ENCODE measurements at regions not wholly inside any gene's neighbourhood (a gene's known extent, or its start where the extent isn't known, plus 50 kb on each side); places are given as distances from the start of the nearest gene placed in this dataset.

DNA sequence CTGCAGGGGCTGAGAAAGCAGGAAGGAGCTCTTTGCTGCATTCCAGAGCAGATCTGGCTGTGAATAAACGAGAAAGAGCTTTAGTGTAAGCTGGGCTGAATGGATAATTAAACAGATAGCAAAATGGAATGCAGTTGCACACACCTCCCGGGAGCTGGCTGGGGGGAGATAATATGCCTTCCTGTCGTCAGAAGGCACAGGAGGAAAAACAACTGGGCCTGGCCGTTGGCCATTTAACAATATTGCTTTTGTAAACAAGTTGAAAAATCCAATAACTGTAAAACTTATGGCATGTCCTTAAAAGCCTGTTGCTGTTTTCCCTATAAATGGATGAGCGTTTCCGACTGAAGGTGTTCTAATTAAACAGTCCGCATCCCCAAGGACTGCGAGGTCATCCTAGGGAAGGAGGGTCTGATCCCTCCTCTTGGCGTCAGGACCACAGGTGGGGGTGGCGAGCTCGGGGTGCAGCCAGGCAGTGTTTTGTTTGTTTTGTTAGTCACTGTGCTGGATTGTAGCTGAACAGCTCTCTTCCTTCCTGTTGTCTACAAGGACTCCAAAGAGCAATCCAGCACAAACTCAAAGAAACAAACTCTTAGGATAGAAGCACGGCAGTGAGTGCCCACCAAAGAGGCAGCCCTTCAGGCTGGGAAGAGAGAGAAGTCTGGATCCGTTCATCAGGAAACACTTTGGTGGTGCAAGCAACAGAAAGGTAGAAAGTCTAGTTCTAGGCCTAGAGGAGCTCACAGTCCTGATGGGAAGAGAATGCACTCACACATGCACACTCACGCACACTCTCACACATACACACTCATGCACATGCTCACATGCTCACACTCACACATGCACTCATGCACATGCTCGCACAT lies 133.4 kb upstream of the SMAD3 start:
- DNase-seq (ENCODE audit: low read depth) = peak; percentile 49

DNA sequence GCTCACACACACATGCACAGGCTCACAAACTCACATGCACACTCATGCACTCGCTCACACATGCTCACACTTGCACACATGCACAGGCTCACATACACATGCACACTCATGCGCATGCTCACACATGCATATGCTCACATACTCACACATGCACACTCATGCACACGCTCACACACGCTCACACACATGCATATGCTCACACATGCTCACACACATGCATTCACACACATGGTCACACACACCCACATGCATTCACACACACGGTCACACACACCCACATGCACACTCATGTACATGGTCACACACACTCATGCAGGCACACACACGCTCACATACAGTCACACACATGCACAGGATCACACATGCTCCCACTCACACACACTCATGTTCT lies 132.8 kb upstream of the SMAD3 start:
- no peak for DNase-seq (ENCODE audit: low read depth)

DNA sequence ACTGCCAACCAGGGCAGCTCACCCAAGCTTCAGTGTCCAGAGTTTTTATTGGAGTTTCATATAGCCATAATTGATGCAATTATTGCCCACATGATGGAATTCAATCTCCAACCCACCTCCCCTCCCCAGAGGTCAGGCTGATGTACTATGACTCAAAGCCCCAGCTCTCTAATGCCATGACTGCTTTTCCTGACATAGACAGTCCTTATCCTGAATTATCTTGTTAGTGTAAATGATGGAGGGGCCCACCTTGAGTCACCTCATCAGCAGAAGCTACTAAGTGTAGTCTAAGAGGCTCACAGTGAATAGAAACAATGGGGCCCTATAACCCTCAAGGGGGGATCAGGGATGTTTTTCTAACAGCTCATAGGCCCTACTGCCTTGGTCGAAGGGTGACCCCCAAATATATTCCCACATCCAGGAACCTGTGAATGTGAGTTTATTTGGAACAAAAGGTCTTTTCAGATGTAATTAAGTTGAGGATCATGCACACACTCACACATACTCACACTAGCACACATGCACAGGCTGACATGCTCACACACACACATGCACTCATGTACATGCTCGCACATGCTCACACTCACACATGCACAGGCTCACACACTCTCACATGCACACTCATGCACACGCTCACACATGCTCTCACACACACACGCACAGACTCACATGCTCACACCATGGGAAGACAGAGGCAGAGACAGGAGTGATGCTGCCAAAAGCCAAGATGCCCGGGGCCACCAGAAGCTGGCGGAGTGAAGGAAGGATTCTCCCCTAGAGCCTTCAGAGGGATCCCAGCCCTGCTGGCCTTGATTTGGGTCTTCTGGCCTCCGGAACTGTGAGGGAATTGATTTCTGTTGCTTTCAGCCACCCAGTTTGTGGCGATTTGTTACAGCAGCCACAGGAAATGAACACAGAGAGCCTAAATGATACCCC lies 131.2 kb upstream of the SMAD3 start:
- DNase-seq (ENCODE audit: low read depth) = no peak

GRCh38 chr15:66934868-66935520 lies 130.4 kb upstream of the SMAD3 start:
- DNase-seq (ENCODE audit: low read depth) = no peak

DNA sequence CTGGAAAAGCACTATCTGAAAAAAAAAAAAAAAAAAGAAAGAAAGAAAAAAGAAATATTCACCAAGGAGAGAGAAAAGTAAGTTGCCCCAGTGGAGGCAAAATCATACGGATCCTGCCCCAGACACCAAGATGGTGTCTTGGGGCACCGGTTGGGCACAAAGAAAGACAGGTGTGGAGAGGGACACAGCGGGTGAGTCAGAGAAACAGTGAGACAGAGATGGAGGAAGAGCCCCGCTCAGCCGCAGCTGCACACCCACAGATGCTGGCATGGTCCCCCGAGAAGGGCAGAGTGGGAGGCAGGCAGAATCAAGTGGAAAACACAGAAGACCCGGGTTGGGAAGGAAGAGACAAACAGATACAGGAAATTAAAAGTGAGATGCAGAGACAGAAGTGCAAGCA lies 129.7 kb upstream of the SMAD3 start:
- no peak for DNase-seq (ENCODE audit: low read depth)

DNA sequence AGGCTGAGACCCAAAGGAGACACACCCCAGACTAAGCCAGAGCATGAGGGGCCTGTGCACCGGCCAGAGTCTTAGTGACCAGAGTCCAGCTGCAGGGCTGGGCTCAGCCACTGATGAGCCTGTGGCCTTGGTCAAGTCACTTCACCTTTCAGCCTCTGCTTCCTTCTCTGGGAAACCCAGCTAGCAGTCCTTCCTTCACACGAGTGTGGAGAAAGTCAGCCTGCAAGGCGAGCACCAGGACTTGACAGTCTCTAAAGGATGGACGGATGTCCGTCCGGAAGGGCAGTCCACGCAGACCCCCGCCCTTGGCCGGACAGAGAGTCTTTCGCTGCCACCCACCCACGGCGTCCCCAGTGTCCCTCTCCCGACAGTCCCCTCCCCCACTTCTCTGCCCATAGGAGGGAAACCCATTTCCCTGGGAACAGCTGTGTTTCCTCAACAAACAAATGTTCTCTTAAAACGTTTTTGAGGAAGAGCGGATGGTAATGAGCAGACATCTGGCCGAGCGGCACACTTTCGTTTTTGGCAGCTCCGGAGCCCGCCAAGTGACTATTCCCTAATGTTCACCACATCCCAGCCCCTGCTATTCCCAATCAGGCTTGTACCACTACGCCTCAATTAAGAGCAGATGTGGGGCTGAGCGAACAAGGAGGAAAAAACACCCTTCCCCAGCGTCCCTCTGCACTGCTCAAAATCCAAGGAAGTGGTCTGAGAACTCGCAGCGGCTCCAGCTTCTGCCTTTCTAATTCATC lies 129.1 kb upstream of the SMAD3 start:
- peak; percentile 81 for DNase-seq (ENCODE audit: low read depth)

- no peak for DNase-seq (ENCODE audit: low read depth)
Observed at GRCh38 chr15:66936861-66937582, 128.4 kb upstream of the SMAD3 start.

DNA sequence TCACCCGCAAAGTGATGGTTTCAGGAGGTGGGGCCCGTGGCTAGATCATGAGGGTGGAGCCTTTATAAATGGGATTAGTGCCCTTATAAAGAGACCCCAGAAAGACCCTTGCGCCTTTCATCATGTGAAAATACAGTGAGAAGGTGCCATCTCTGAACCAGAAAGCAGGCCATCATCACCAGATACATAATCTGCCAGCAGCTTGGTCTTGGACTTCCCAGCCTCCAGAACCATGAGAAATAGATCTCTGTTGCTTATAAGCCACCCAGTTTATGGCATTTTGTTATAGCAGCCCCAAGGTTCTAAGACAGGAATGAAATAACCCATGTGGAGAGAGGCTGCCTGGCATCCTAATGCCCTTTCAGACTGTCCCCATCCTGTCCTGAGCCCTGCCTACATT lies 127.8 kb upstream of the SMAD3 start:
- no peak for DNase-seq (ENCODE audit: low read depth)

GRCh38 chr15:66938114-66938830 lies 127.1 kb upstream of the SMAD3 start:
- no peak for DNase-seq (ENCODE audit: low read depth)

DNA sequence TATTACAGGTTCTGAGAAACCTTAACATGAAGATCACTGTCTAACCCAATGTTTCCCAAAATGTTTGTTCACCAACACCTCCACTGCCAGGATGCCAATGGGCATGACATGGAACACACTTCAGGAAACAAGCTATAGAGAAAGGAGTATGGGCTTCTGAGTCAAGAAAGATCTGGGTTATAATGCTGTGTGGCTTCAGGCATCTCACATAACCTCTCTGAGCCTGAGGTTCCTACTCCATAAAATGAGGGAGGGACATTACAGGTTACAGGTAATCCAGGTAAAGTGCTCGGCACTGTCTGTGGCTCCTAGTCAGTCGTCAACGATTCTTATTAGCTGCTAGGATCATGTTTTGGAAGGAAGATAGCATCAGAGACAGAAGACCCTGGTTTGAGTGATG lies 126.4 kb upstream of the SMAD3 start:
- DNase-seq (ENCODE audit: low read depth) = no peak

- DNase-seq (ENCODE audit: low read depth) = no peak
Observed at GRCh38 chr15:66939451-66940023, 125.9 kb upstream of the SMAD3 start.

DNA sequence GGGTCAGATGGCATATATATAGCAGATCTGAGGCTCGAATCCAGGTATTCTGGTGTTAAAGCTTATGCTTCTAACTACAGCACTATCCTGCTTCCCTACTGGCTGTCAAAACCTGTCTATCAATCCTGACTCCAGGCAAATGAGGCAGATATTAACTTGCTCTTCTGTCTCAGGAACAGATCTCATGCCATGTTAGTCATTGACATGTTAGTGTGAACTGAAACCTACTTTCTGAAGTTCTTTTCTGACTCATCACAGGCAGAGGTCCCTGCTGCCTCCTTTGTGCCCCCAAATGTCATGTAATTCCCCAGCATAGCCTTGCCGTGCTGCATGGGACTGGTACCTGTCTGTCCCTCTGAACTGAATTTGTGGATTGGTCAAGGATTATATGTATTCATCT lies 125.0 kb upstream of the SMAD3 start:
- DNase-seq (ENCODE audit: low read depth) = no peak

DNA sequence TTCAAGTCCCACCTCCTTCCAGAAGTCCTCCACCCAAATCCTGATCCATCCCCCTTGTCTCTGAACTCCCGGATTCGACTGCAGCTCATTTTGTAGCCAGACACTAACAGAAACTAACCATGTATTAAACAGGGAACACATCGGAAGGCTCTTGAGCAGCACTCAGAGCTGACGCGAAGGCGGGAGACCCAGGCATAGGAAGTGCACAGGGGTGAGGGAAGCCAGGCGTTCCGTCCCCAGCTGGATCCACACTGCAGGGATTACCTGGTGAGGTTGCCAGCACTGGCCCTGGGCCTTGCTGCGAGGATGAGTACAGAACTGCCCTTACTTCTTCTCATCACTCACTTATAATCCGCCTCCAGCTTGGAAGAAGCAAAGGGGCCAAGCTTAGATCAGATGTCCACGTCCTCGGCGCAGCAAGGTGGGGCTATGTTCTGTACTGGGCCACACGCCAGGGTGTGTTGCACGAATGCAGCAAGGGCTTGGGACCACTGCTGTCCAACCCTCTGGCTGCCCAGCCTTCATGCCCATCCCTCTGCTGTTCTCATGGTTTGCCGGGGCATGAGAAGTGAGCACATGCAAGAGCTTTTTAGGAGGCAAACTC lies 124.2 kb upstream of the SMAD3 start:
- DNase-seq (ENCODE audit: low read depth) = no peak

GRCh38 chr15:66941791-66942190 lies 123.6 kb upstream of the SMAD3 start:
- DNase-seq (ENCODE audit: low read depth) = no peak

GRCh38 chr15:66942649-66943390 lies 122.6 kb upstream of the SMAD3 start:
- DNase-seq (ENCODE audit: low read depth) = no peak

- no peak for DNase-seq (ENCODE audit: low read depth)
Observed at GRCh38 chr15:66943456-66944095, 121.8 kb upstream of the SMAD3 start.

DNA sequence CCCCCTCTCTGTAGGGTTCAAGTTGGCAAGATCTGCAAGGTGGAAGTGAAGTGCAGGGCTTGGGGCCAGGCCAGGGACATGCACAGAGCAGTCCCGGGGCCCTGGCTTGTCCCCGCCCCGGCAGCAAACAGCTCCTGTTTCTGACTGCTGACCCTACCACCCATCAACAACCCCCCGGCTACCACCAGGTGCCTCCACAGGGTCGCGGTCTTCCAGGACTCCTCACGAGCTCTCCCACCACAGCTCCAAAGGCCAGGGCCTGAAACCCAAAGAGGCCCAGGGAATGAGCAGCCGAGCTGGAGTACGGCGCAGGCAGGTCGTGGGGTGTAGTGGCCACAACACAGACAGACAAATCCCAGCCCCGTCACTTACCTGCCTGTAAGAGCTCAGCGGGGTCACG lies 121.3 kb upstream of the SMAD3 start:
- DNase-seq (ENCODE audit: low read depth) = no peak

DNA sequence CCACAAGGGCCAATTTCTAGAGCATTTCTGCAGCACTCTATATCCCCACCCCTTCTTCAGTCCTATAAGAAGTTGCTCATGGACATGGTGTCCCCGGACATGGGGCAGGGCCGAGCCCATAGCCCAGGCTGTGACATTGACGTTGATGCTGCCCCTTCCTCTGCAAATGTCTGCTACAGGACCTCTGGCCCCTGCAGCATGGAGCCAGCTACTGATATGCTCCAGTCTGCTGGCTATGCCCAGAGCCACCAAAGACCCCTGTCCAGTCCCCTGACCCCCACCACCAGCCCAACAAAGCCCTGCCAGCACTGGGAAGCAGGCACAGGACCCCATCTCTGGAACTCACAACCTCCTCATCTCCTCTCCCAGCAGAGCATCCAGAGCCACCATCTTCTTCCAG lies 120.1 kb upstream of the SMAD3 start:
- DNase-seq (ENCODE audit: low read depth) = no peak

Measured in fibroblast of gingiva (primary cell).